AG09319 (cell line): ENCODE measurements at regions not wholly inside any gene's neighbourhood (a gene's known extent, or its start where the extent isn't known, plus 50 kb on each side); places are given as distances from the start of the nearest gene placed in this dataset.

Experiments
- DNase-seq: peaks from one replicate; pipeline ENCODE4 v3.0.0-alpha.2; 2010; ENCODE audit warnings: low read depth; ENCODE audit errors: extremely low read depth
- TF ChIP-seq, protein P1 (sequence below): IDR thresholded peaks from 2 replicates; pipeline ENCODE4 v1.5.1; 2011; ENCODE audit warnings: low read depth, mild to moderate bottlenecking, inconsistent platforms, low read length, moderate library complexity

DNA sequence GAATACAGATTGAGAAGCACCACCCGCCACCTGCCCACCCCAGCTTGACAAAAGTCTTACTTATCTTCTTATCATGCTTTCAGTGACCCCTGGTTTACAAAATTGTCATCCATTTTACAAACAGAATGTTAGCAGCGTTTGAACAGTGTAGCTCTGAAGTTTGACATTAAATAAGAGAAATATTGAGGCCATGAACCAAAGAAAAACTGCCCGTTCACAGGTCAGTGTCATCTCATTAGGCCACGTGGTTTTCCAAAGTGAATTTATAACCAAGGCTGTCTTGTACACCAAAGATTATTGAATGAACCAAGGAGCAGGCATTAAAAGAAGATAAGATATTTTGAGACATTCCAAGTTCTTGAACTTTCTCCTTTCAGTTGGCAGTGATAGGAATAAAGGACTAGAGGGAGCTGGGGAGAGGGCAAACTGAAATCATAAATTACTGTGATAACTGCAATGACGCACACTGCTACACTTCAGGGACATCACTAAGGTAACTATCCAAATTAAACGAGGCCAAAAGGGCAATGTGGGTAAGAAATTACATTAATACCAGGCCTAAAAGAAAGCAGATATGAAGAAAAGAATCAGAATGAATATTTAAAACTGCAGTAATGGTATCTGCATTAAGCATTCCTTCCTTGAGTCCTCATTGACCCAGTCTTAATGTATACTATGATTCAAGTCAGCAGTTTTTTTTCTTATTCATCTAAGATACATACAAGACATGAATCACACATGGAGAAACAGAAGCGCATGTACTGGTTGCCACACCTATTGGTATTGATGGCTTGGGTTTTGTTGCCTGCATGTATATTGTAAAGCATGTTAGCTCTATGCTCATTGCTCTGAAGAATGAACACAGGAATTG, 159.8 kb upstream of the ARG1 start:
- DNase-seq: no peak
- TF ChIP-seq, protein P1, sequence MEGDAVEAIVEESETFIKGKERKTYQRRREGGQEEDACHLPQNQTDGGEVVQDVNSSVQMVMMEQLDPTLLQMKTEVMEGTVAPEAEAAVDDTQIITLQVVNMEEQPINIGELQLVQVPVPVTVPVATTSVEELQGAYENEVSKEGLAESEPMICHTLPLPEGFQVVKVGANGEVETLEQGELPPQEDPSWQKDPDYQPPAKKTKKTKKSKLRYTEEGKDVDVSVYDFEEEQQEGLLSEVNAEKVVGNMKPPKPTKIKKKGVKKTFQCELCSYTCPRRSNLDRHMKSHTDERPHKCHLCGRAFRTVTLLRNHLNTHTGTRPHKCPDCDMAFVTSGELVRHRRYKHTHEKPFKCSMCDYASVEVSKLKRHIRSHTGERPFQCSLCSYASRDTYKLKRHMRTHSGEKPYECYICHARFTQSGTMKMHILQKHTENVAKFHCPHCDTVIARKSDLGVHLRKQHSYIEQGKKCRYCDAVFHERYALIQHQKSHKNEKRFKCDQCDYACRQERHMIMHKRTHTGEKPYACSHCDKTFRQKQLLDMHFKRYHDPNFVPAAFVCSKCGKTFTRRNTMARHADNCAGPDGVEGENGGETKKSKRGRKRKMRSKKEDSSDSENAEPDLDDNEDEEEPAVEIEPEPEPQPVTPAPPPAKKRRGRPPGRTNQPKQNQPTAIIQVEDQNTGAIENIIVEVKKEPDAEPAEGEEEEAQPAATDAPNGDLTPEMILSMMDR: no peak

DNA sequence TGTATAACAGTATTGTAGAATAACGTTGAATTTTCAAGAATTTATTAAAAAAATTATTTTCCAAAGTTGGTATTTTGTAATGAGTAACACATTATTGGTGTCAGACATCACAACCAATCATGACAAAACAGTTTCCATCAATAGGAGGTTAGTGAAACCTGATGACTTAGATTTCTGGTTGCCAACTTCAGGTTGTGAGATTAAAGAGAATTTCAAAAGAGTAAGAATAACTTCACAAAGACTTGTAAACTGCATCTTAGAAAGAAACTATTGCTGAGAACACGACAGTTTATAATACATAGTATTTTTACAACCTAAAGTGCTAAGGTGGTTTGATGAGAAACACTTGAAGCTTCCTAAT, 159.2 kb upstream of the ARG1 start:
- DNase-seq: no peak

DNA sequence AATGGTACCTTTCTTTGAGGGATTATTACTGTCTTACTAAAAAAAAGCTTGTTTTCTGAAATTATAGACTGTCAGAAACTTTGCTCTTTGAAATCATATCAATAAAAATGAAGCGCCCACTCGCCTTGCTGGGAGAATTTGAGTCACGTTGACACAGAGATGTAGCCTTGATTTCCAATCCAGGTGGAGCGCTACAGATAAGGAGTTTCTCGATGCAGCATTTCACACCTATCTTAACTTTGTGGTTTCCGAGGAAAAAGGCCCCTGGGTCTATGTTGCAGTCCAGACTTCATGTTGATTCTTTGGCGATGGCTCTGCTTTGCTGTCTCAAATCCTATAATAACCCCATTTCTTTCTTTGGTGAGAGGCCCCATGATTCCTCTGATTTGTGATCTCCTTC, 158.1 kb upstream of the ARG1 start:
- DNase-seq: no peak
- TF ChIP-seq, protein P1: no peak

More for the DNA sequence above, 159.2 kb upstream of the ARG1 start:
- TF ChIP-seq, protein P1: no peak

DNA sequence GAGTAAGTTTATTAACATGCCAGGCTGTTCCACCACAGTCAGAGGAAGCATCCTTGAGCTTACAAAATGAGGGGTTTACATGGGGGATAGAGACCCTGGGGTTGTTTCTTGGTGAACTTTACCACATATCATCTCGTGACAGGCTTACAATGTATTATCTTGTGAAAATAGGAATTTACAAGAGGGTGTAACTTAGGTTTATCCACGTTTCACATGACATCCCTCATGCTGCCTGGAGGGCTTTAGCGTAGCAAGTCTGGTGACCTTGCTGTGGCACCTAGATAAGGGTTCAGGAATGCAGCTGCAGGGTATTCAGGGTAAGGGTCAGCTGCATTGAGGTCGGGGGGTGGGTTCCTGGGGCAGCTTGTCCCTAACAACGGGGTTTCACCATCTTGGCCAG, 154.6 kb upstream of the ARG1 start:
- DNase-seq: no peak
- TF ChIP-seq, protein P1: no peak

DNA sequence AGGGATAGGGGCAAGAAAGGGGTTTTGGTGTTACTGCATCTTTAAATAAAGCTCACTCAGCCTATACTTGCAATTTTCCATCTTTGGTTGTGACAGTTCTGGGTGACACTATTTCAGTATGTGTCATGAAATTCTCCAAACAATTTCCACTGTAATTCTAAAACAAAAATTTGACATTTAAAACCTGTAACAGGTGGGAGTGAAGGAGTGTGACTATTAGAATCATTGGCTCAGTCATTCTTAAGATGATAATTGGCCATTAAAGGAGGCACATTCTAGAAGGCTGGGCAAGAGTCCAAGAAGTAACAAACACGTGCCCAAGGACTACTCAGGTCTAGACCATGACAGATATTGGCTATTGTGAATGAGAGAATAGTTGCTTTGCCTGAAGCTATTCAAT, 153.3 kb upstream of the ARG1 start:
- no peak for DNase-seq
- TF ChIP-seq, protein P1: no peak

DNA sequence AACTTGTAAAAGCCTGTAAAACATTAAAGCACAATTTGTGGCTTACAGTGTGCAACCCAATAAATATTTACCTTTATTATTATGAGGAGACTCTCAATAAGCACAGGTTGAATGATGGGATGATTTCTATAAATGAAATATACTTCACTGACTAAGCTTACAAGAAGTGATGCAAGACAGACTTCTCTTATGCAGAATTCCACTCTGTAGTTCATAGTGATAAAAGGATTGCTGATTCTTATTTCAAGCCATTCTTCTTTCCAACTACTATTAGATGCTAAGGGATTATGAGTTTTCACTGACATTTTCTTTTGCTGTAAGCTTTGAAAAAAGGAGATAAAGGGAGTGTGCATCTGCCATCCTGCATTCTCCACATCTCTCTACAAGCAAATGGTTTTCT, 149.0 kb upstream of the ARG1 start:
- DNase-seq: no peak
- TF ChIP-seq, protein P1: no peak

DNA sequence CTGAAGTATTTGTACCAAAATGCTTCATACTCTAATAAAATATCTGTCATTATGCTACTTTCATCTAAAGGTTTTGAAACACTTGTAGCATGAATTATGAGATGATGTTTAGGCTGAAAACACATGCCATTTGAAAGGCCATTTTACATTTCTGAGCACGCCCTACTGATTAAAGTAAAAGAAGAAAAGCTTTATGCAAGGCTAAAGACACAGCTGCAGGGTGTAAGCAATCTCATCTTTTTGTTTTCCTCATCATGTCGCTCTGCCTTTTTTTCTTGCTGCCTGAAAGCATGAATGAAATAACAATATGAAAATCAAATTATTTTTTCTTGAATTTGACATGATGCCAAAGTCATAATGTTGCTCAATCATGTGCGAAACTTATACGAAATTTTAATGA, 148.6 kb upstream of the ARG1 start:
- TF ChIP-seq, protein P1: no peak

More for the DNA sequence above, 148.6 kb upstream of the ARG1 start:
- DNase-seq: no peak
